ENCODE measurements at regions not wholly inside any gene's neighbourhood (a gene's known extent, or its start where the extent isn't known, plus 50 kb on each side); places are given as distances from the start of the nearest gene placed in this dataset.

DNA sequence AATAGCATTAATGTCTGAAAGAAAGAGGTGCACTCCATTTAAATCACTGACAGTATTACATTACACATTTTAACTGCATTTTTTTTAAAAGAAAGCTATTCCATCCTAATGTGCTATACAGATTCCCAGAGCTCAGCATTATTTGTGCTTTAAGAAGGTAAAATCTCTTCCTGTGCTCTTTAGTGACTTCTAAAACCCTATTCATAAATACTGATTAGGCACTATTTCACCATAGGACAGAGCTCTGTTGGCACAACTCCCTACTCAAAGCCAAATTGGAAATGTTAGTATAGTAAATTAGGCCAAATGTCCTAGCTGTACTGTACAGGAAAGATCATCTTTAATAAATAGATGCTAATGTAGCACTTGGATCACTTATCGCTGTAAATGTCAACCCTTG, 262.5 kb downstream of the TUSC1 start:
- TF ChIP-seq GATA2 (IDR thresholded peaks at IDR 0.05; ENCODE audit: low read depth, low read length): no peak
- TF ChIP-seq GATA3 (IDR thresholded peaks at IDR 0.05; ENCODE audit: low read depth, low read length): no peak

DNA sequence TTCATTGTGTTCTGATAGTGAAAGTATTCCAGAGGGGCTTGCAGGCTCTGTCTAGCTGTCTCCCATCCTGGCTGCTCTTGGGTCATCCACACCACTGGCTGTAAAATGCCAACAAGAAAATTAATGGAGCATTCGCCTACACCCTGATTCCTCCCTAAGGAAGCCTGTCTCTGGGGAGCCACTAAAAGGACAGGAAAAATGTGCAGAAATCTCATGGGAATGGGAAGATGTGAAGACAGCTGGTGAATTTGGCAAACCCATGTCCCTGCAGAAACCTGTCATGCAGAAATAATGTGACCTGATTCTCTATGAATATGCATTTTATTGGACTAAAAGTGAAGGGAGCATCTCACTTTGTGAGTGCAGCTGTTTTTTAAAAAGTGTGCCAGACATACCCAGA, 265.6 kb downstream of the TUSC1 start:
- no peak for TF ChIP-seq GATA2 (IDR thresholded peaks at IDR 0.05; ENCODE audit: low read depth, low read length)
- TF ChIP-seq GATA3 (IDR thresholded peaks at IDR 0.05; ENCODE audit: low read depth, low read length): no peak

DNA sequence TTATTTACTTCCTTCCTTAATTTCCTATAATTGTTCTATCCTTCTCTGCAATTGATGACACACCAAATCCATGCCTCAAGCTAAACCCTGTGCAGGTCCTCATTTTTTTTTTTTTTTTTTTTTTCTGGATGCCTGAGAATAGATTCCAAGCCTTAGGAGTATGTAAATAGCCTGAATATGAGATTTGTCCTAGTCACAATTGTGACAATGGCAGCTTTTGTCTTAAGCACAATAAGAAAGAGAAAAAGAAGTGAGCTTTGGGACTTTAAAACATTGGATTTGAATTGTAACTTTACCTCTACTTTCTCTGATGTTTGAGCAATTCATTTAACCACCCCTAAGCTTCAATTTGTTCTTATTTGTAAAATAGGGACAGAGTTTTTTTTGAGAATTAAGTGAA, 280.5 kb downstream of the TUSC1 start:
- TF ChIP-seq GATA2 (IDR thresholded peaks at IDR 0.05; ENCODE audit: low read depth, low read length): no peak
- no peak for TF ChIP-seq GATA3 (IDR thresholded peaks at IDR 0.05; ENCODE audit: low read depth, low read length)

DNA sequence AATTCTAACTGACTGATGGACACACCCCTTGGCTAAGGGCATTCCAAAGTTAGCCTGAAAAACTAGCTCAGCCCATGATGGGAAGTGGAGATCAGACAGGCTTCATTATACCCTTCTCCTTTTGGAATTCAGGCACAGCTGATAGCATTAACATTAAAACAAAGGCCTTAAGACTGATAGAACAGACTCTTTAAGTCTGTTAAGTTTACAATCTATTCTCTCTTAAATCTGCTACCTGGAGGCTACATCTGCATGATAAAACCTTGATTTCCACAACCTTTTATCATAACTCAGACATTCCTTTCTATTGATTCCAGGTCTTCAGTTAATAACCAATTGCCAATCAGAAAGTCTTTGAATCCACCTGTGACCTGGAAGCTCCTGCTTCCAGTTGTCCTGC, 281.4 kb downstream of the TUSC1 start:
- TF ChIP-seq GATA2 (IDR thresholded peaks at IDR 0.05; ENCODE audit: low read depth, low read length): no peak
- no peak for TF ChIP-seq GATA3 (IDR thresholded peaks at IDR 0.05; ENCODE audit: low read depth, low read length)

DNA sequence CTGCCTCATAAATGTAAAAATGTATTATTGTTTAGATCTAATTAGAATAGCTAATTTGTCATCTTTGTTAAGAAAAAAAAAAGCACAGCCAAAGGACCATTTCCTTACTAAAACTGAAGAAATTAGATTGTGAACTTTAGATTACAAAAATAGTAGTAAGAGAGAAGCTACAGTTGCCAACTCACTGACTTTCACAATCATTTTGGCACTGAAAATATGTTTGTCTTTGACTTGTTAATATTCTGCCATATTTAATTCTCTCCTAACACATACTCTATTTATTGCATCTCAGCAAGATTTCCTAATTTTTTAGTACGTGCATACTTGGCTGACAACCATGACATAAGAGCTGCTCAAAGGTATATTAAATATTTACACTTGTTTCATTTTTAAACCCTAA, 297.1 kb downstream of the TUSC1 start:
- TF ChIP-seq GATA3 (IDR thresholded peaks at IDR 0.05; ENCODE audit: low read depth, low read length) (no peak), GATA2 (IDR thresholded peaks at IDR 0.05; ENCODE audit: low read depth, low read length) (no peak)

DNA sequence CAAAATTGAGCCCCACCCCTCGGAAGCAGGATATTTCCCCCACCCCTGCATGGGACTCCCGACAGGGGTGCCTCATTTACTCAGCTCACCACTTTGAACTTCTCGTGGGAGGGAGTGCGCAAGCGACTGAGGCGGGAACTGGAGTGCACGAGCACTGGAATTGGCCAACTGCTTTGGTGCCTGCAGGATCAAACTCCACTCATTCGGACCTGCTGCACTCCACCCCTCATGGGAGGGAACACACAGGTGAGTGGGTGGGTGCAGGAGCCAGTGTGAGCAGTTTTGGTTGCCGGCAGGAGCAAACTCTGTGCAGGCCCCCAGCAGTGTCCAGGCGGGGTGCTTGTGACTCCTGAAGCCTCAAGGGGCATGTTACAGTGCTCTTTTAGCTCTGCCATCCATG, 301.2 kb downstream of the TUSC1 start:
- TF ChIP-seq GATA3 (IDR thresholded peaks at IDR 0.05; ENCODE audit: low read depth, low read length) (no peak), GATA2 (IDR thresholded peaks at IDR 0.05; ENCODE audit: low read depth, low read length) (no peak)

DNA sequence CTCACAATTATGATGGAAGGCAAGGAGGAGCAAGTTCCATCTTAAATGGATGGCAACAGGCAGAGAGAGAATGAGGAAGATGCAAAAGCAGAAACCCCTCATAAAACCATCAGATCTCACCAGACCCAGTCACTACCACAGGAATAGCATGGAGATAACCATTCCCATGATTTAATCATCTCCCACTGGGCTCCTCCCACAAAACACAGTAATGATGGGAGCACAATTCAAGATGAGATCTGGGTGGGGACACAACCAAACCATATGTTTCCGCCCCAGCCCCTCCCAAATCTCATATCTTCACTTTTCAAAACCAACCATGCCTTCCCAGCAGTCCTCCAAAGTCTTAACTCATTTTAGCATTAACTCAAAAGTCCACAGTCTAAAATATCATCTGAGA, 304.0 kb downstream of the TUSC1 start:
- TF ChIP-seq GATA2 (IDR thresholded peaks at IDR 0.05; ENCODE audit: low read depth, low read length) (no peak), GATA3 (IDR thresholded peaks at IDR 0.05; ENCODE audit: low read depth, low read length) (no peak)

DNA sequence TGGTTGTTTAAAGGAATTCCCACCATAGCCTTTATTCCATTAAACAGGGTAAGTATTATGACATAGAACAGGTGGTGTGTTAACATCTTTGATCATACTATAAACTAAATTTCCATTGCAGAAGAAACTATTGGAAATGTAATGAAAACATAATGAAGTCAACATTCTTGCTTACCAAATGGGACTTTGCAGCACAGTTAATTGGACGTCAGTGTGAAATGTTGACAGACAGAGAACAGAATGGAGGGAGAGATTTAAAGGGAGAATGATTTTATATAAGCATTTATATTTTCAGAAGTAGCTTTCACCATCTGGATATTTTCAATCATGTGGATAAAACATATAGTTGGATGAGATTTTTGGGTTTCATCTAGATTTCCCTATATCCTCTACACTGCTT, 311.3 kb downstream of the TUSC1 start:
- TF ChIP-seq GATA3 (IDR thresholded peaks at IDR 0.05; ENCODE audit: low read depth, low read length) (no peak), GATA2 (IDR thresholded peaks at IDR 0.05; ENCODE audit: low read depth, low read length) (no peak)

DNA sequence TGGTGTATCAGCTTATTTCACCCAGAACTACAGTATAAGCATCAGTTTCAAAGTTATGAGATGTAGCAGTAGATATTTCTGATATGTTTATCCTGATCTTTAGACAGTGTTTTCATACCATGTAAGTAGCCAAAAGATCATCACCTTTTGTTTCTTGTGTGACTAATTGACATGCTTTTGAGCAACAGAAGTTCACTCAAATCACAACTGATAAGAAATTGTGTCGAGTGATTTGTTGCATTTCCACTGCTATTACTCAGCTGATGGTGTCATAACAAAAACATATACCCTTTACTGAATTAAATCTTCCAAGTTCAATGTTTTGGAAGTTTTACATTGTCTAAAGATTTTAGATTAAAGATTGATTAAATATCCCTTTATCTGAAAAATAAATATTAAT, 324.5 kb downstream of the TUSC1 start:
- TF ChIP-seq GATA2 (IDR thresholded peaks at IDR 0.05; ENCODE audit: low read depth, low read length) (no peak), GATA3 (IDR thresholded peaks at IDR 0.05; ENCODE audit: low read depth, low read length) (no peak)

DNA sequence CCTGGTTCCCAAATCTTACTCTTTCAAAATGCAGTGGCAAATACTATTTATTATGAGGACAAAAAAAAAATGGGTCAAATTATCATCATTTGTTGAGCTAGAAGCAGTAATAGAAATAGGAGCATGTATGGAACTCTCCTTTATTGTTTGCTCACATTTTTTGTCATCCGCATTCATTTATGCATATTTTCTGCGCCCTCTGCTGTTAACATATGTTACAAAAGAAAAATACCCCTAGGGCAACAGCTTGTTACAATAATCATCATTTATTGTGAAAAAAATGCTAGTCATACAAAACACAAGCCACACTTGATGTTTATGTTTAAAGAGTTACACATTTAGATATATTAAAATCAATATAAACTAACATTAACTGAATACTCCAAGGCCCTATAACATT, 328.2 kb downstream of the TUSC1 start:
- TF ChIP-seq GATA3 (IDR thresholded peaks at IDR 0.05; ENCODE audit: low read depth, low read length): no peak
- no peak for TF ChIP-seq GATA2 (IDR thresholded peaks at IDR 0.05; ENCODE audit: low read depth, low read length)

DNA sequence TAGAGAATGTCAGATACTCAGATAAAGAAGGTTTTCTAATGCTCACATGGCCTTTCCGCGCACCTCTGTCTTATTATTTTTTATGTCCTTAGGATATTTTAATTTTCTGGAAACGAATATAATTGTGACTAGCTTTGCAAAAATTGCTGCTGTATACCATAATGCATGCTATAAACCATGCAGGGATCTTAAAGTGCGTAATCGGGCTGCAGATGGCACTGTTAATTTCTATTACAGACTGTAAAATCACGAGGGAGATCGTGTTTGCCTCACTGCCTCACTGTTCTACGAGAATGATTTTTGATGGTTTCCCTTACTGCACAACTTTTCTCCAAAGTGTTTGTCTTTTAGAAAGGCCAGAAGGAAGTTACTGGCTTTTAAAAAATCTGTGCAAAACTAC, 356.1 kb downstream of the TUSC1 start:
- no peak for TF ChIP-seq GATA2 (IDR thresholded peaks at IDR 0.05; ENCODE audit: low read depth, low read length)

DNA sequence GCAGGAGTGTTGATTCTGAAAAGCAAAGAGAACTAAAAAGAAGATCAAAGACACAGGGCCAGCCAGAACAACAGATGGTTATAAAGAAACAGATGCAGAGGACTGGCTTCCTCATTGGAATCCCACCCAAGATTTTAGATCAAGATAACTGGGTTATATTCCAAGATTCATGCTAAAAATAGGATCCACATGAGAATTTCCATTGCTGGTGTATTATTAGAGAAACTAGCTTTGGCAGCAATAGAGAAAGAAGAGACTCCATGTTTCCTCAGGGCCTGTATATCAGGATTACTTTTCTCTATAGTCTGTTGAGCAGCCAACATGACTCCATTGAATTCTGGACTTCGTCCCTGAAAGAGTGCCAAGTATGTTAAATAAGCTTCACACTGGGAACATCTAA, 367.3 kb downstream of the TUSC1 start:
- TF ChIP-seq GATA2 (IDR thresholded peaks at IDR 0.05; ENCODE audit: low read depth, low read length) (no peak), GATA3 (IDR thresholded peaks at IDR 0.05; ENCODE audit: low read depth, low read length) (no peak)

DNA sequence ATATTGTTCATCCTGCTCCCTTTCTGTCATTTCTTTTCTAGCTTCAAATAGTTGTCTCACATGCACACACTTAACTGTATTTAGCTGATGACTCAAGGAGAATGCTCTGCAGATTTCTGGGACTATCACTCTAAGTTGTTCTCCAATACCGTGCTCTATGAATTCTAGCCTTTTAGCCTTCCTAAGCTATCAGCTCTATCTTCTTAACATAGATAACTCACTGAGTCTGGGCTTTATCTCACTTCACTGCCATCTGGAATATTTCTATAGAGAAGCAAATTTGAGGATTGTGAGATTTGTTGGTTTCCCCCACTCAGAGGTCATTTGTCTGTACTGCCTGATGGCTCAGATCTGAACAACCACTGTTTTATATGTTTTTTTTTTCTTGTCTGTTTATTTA, 369.7 kb downstream of the TUSC1 start:
- TF ChIP-seq GATA3 (IDR thresholded peaks at IDR 0.05; ENCODE audit: low read depth, low read length) (no peak), GATA2 (IDR thresholded peaks at IDR 0.05; ENCODE audit: low read depth, low read length) (no peak)

DNA sequence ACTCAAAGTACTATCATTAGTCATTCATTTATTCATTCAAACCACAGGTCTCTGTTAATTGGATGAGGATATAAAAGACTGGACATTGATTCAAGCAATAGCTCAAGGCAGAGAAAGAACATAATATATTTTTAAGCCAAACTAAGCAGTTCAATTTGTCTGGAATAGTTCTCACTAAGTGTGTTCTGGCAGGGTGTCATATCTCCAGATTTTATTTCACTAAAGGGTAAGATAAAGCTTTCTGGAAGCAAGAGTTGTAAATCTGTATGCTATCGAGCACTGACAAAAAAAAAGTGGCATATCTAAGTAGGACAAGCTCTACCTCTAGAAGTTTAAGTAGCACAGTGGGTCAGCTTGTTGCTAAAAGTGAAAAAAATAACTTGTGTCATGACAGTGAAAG, 375.6 kb downstream of the TUSC1 start:
- no peak for TF ChIP-seq GATA2 (IDR thresholded peaks at IDR 0.05; ENCODE audit: low read depth, low read length)
- TF ChIP-seq GATA3 (IDR thresholded peaks at IDR 0.05; ENCODE audit: low read depth, low read length): no peak

DNA sequence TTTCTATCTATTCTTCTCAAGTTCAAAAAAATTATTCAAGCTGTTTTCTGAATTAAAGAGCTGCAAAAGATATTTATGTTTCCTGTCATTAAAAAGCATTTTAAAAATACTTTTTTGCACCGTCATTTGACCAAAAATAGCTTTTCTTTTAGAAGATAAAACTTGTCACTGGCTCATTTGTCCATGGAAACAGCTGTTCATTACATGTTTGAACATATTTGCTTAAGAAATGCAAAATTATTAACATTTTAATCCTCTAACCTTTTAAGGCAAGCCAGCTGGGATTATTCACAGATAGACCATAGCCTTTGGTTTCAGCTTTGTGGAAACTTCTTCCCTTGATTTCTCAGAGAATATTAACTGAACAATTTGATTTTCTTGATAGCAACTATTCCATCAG, 393.9 kb downstream of the TUSC1 start:
- TF ChIP-seq GATA3 (IDR thresholded peaks at IDR 0.05; ENCODE audit: low read depth, low read length) (no peak), GATA2 (IDR thresholded peaks at IDR 0.05; ENCODE audit: low read depth, low read length) (no peak)

DNA sequence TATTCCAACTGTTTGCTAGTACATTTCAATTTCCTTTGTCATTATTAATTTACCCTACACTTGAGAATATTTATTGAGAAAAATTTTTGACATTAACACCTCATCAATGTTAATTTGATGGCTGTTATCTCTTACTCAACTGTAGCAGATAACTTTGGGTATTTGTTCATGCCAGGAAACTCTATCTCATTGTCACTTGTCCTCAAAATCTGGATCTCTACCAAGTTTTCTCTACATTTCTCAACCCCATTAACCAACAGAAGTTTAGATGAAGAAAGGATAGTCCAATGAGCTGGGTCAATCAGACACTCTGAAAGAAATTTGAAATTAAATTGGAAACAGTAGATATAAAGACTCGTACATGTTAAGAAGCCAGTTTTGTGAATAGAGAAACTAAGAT, 395.3 kb downstream of the TUSC1 start:
- TF ChIP-seq GATA3 (IDR thresholded peaks at IDR 0.05; ENCODE audit: low read depth, low read length): no peak
- no peak for TF ChIP-seq GATA2 (IDR thresholded peaks at IDR 0.05; ENCODE audit: low read depth, low read length)

Measured in SH-SY5Y (cell line).